H1 (cell line): ENCODE measurements at regions not wholly inside any gene's neighbourhood (a gene's known extent, or its start where the extent isn't known, plus 50 kb on each side); places are given as distances from the start of the nearest gene placed in this dataset.

ENCODE experiments used
- CTCF ChIA-PET: fragments of 300-600 bp; sonication (Branson Sonifier 250); formaldehyde crosslinking; loops from one replicate; lab custom pipeline; 2021; ENCODE audit not compliant: partially characterized antibody; lab: Charles Lee
- POLR2A ChIA-PET: fragments of 300-600 bp; sonication (Branson Sonifier 250); formaldehyde crosslinking; loops from one replicate; lab custom pipeline; 2021; ENCODE audit warnings: inconsistent platforms; ENCODE audit not compliant: partially characterized antibody; lab: Charles Lee
- DNase-seq, 2 experiments: peaks; one replicate each; pipeline versions ENCODE4 v3.0.0 to v3.0.0-alpha.2; 2010 to 2022; ENCODE audit warnings: low spot score in 2 of 2, low read depth in 1 of 2, mixed read lengths in 1 of 2
- FAIRE-seq: peaks from 2 replicates; lab custom pipeline; 2011; peaks lifted over from hg19 to GRCh38; lab: Jason Lieb, UNC
- H2AFZ ChIP-seq: 2 replicates; pipeline ENCODE4 v1.8.1; 2012; ENCODE audit warnings: low read length, inconsistent platforms
- H2AK5ac ChIP-seq: 2 replicates; pipeline ENCODE4 v1.6.1; 2013; ENCODE audit warnings: low read depth, low read length
- H2BK120ac ChIP-seq: replicated peaks from 2 replicates; pipeline ENCODE3; 2013; ENCODE audit warnings: low read depth, low read length, inconsistent platforms
- H2BK12ac ChIP-seq: 2 replicates; pipeline ENCODE4 v1.6.1; 2013; ENCODE audit warnings: low read depth, low read length
- H2BK15ac ChIP-seq: 2 replicates; pipeline ENCODE4 v1.6.1; 2013; ENCODE audit warnings: low read length
- H2BK20ac ChIP-seq: 2 replicates; pipeline ENCODE4 v1.6.1; 2013; ENCODE audit warnings: low read length
- H2BK5ac ChIP-seq: 2 replicates; pipeline ENCODE4 v1.6.1; 2013; ENCODE audit warnings: low read depth, low read length
- H3K14ac ChIP-seq: 2 replicates; pipeline ENCODE4 v1.6.1; 2013; ENCODE audit warnings: inconsistent platforms; ENCODE audit not compliant: insufficient read length
- H3K18ac ChIP-seq: 2 replicates; pipeline ENCODE4 v1.6.1; 2013; ENCODE audit warnings: low read length; ENCODE audit errors: extremely low read depth
- H3K23ac ChIP-seq: 2 replicates; pipeline ENCODE4 v1.6.1; 2013; ENCODE audit warnings: inconsistent platforms; ENCODE audit not compliant: insufficient read length
- H3K23me2 ChIP-seq: 2 replicates; pipeline ENCODE4 v1.6.1; 2013; ENCODE audit warnings: low read depth, low read length
- H3K27ac ChIP-seq: 2 replicates; pipeline ENCODE4 v1.6.1; 2011; ENCODE audit warnings: low read depth, low read length, inconsistent platforms
- H3K27me3 ChIP-seq, 4 experiments: replicated peaks in 1 of 4; 1 replicate in 1 of 4; 2 replicates in 3 of 4; pipeline versions ENCODE4 v1.6.1 to v1.8.1; 2011 to 2013; ENCODE audit warnings: low read length in 3 of 4, mild to moderate bottlenecking in 3 of 4, inconsistent platforms in 2 of 4, mixed read lengths in 2 of 4, moderate library complexity in 1 of 4; ENCODE audit not compliant: control insufficient read depth in 3 of 4, insufficient read depth in 3 of 4; ENCODE audit errors: extremely low read depth in 1 of 4
- H3K36me3 ChIP-seq, 4 experiments: 2 replicates each; pipeline versions ENCODE4 v1.6.1 to v1.8.1; 2011 to 2013; ENCODE audit warnings: mild to moderate bottlenecking in 4 of 4, low read length in 3 of 4, moderate library complexity in 2 of 4, control low read depth in 1 of 4, inconsistent platforms in 1 of 4; ENCODE audit not compliant: insufficient read depth in 4 of 4, control insufficient read depth in 2 of 4
- H3K4ac ChIP-seq: replicated peaks from 2 replicates; pipeline ENCODE3; 2013; ENCODE audit warnings: low read length, low read depth, mixed read lengths, inconsistent platforms; ENCODE audit not compliant: insufficient read length
- H3K4me1 ChIP-seq, 4 experiments: replicated peaks in 1 of 4; 1 replicate in 1 of 4; 2 replicates in 3 of 4; pipeline versions ENCODE4 v1.6.1 to v1.8.1; 2011 to 2013; ENCODE audit warnings: low read length in 3 of 4, inconsistent platforms in 2 of 4, mixed read lengths in 1 of 4; ENCODE audit not compliant: insufficient read depth in 4 of 4, control insufficient read depth in 3 of 4
- H3K4me2 ChIP-seq, 2 experiments: 2 replicates each; pipeline versions ENCODE4 v1.6.1 to v1.8.1; 2011 to 2013; ENCODE audit warnings: low read depth in 2 of 2, low read length in 2 of 2, control low read depth in 1 of 2, inconsistent platforms in 1 of 2, mild to moderate bottlenecking in 1 of 2; ENCODE audit not compliant: insufficient read depth in 1 of 2
- H3K4me3 ChIP-seq, 4 experiments: fragments of 200-600, 300-600 bp in 1 of 4; sonication (generic), shearing (Covaris generic), sonication (Bioruptor Twin) in 1 of 4; 2 replicates each; pipeline versions ENCODE4 v1.5.1 to v1.8.1; 2011 to 2016; ENCODE audit warnings: low read length in 4 of 4, low read depth in 3 of 4, control low read depth in 2 of 4, inconsistent platforms in 2 of 4, mild to moderate bottlenecking in 2 of 4, mixed read lengths in 1 of 4, moderate library complexity in 1 of 4; ENCODE audit not compliant: insufficient read depth in 2 of 4; ENCODE audit errors: extremely low read depth in 1 of 4
- H3K56ac ChIP-seq: replicated peaks from 2 replicates; pipeline ENCODE3; 2013; ENCODE audit warnings: low read depth, mild to moderate bottlenecking, mixed read lengths, low read length, inconsistent platforms; ENCODE audit not compliant: insufficient read length
- H3K79me1 ChIP-seq: 2 replicates; pipeline ENCODE4 v1.6.1; 2013; ENCODE audit warnings: low read depth, low read length, control low read depth
- H3K79me2 ChIP-seq, 2 experiments: 2 replicates each; pipeline versions ENCODE4 v1.6.1 to v1.8.1; 2012 to 2013; ENCODE audit warnings: low read length in 2 of 2, mild to moderate bottlenecking in 2 of 2, inconsistent platforms in 1 of 2; ENCODE audit not compliant: insufficient read depth in 2 of 2, control insufficient read depth in 1 of 2
- H3K9ac ChIP-seq, 4 experiments: replicated peaks in 1 of 4; 1 replicate in 1 of 4; 2 replicates in 3 of 4; pipeline versions ENCODE4 v1.6.1 to v1.8.1; 2011 to 2013; ENCODE audit warnings: low read depth in 3 of 4, low read length in 3 of 4, control low read depth in 2 of 4, mild to moderate bottlenecking in 2 of 4, moderate library complexity in 2 of 4, inconsistent platforms in 1 of 4; ENCODE audit errors: extremely low read depth in 1 of 4
- H3K9me3 ChIP-seq, 2 experiments: 2 replicates each; pipeline versions ENCODE4 v1.6.1 to v1.8.1; 2012 to 2013; ENCODE audit warnings: mild to moderate bottlenecking in 2 of 2, moderate library complexity in 2 of 2, control low read depth in 1 of 2, inconsistent platforms in 1 of 2, low read depth in 1 of 2, low read length in 1 of 2, mixed read lengths in 1 of 2; ENCODE audit not compliant: insufficient read depth in 2 of 2
- H4K20me1 ChIP-seq, 2 experiments: replicated peaks in 1 of 2; 2 replicates each; pipeline versions ENCODE3 to v1.8.1; 2011 to 2013; ENCODE audit warnings: inconsistent platforms in 2 of 2, low read length in 2 of 2, mild to moderate bottlenecking in 1 of 2; ENCODE audit not compliant: insufficient read depth in 2 of 2, control insufficient read depth in 1 of 2
- H4K5ac ChIP-seq: 2 replicates; pipeline ENCODE4 v1.6.1; 2013; ENCODE audit warnings: low read length, low read depth, mixed read lengths, inconsistent platforms; ENCODE audit not compliant: insufficient read length
- H4K8ac ChIP-seq: 2 replicates; pipeline ENCODE4 v1.8.0; 2013; ENCODE audit warnings: mild to moderate bottlenecking, moderate library complexity, low read length, inconsistent platforms; ENCODE audit not compliant: insufficient read depth; ENCODE audit errors: extremely low read depth
- H4K91ac ChIP-seq: replicated peaks from 2 replicates; pipeline ENCODE3; 2013; ENCODE audit warnings: low read length, mixed read lengths, inconsistent platforms; ENCODE audit not compliant: insufficient read length
- BCL11A ChIP-seq, 2 experiments: IDR thresholded peaks; one replicate each; pipeline ENCODE4 v1.6.1; 2011; ENCODE audit warnings: low read depth in 2 of 2, low read length in 2 of 2, mild to moderate bottlenecking in 2 of 2
- CBX5 ChIP-seq: fragments of 300-800, 300-1000 bp; sonication (generic); IDR thresholded peaks from 2 replicates; pipeline ENCODE4 v1.7.1; 2016; ENCODE audit warnings: antibody characterized with exemption, low read length, low read depth
- CEBPB ChIP-seq: IDR thresholded peaks from 2 replicates; pipeline ENCODE4 v1.6.1; 2012; ENCODE audit warnings: low read depth, low read length
- CREB1 ChIP-seq: IDR thresholded peaks from 2 replicates; pipeline ENCODE4 v1.6.1; 2012; ENCODE audit warnings: inconsistent platforms
- E2F6 ChIP-seq: IDR thresholded peaks from 2 replicates; pipeline ENCODE4 v1.6.1; 2012; ENCODE audit warnings: inconsistent platforms
- EP300 ChIP-seq, 2 experiments: IDR thresholded peaks; 1 replicate in 1 of 2; 2 replicates in 1 of 2; pipeline ENCODE4 v1.6.1; 2011 to 2012; ENCODE audit warnings: low read depth in 2 of 2, low read length in 2 of 2, mild to moderate bottlenecking in 2 of 2, borderline replicate concordance in 1 of 2, inconsistent platforms in 1 of 2, moderate library complexity in 1 of 2
- KDM4A ChIP-seq: IDR thresholded peaks from one replicate; pipeline ENCODE4 v1.7.1; 2012; ENCODE audit warnings: low read depth, mild to moderate bottlenecking, moderate library complexity, low read length, inconsistent platforms; ENCODE audit not compliant: severe bottlenecking
- KDM5A ChIP-seq: fragments of 200-600 bp; IDR thresholded peaks from 2 replicates; pipeline ENCODE4 v1.7.1; 2012; ENCODE audit warnings: mild to moderate bottlenecking, low read length, inconsistent platforms, mixed read lengths
- POLR2AphosphoS5 ChIP-seq: IDR thresholded peaks from 2 replicates; pipeline ENCODE4 v1.6.1; 2011; ENCODE audit warnings: low read depth, low read length
- SIRT6 ChIP-seq: IDR thresholded peaks from one replicate; pipeline ENCODE4 v1.7.1; 2012; ENCODE audit warnings: low read length, inconsistent platforms
- SIX5 ChIP-seq: IDR thresholded peaks from 2 replicates; pipeline ENCODE4 v1.6.1; 2011; ENCODE audit warnings: mild to moderate bottlenecking, low read depth, low read length
- SP4 ChIP-seq: IDR thresholded peaks from 2 replicates; pipeline ENCODE4 v1.6.1; 2012; ENCODE audit warnings: low read length, inconsistent platforms
- WGBS, 2 experiments: shearing (Covaris generic) in 1 of 2; methylation state at CpG; one replicate each; pipeline versions ENCODE4 v1.1.6 to v1.1.7; 2013 to 2015; ENCODE audit warnings: low lambda C conversion rate in 2 of 2, mixed read lengths in 2 of 2, inconsistent platforms in 1 of 2, low coverage in 1 of 2, missing lambda C conversion rate in 1 of 2; ENCODE audit not compliant: insufficient replicate concordance in 2 of 2, insufficient coverage in 1 of 2, insufficient read length in 1 of 2; ENCODE audit errors: extremely low coverage in 1 of 2, missing lambda C conversion rate in 1 of 2; 5-methylcytosine and 5-hydroxymethylcytosine counted together

DNA sequence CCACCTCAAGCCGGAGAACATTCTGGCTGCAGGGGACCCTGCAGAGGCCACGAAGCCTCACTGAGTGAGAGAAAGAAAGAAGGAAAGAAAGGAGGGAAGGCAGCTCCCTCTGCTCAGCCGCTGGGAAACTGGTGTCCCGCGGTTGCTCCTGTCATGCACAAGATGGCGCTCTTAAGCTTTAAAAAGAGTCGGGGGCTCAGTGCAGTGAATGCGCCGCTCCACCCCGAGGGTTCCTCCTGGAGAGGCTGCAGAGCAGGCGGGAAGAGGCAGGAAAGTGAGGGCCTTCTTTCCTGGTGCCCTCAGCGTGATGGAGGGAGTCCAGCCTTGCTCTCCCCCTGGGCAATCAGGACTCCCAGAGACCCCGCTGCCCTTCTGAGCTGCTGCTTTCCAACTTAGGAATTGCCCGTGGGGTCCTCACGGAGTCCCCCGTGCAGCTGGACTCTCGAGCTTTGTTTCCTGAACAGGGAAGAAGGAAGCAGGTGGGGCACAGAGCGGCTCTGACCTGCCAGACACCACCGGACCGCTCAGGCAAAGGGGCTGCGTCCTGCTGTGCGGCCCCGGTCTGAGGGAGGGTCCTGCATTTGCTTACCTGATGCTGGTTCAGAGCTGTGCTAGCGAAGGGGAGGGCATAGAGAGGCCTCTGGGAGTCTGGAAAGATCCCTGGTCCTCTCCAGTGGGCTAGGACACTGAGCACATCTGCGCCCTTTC is 141.9 kb upstream of the MKI67 start:
- Histone ChIP-seq H3K18ac (no peak overlapping the region; the same call in 1 of the 2 replicates), H3K79me1 (no peaks in the 10 kb centered on the region), H3K4me1 (peaks cover 0 to 5% (median 0%) of the 10 kb centered on the region in 4 experiments; a peak in 3 of 7 replicates), H3K4me3 (no peak overlapping the region), H3K36me3 (no peaks in the 10 kb centered on the region; a peak in 1 of 8 replicates), H3K79me2 (no peaks in the 10 kb centered on the region), H3K9me3 (no peaks in the 10 kb centered on the region), H3K27ac (no peak overlapping the region), H3K27me3 (no peaks in the 10 kb centered on the region; a peak in 2 of 7 replicates), H4K91ac (no peak overlapping the region), H2BK12ac (peak overlapping the region; percentile 93; the same call in 1 of the 2 replicates), H2AK5ac (no peak overlapping the region), H3K23me2 (no peaks in the 10 kb centered on the region), H3K23ac (no peak overlapping the region), H2BK120ac (no peak overlapping the region), H4K20me1 (no peaks in the 10 kb centered on the region), H3K9ac (no peak overlapping the region), H2BK5ac (no peak overlapping the region), H2BK15ac (peak overlapping the region; percentile 90; the same call in 1 of the 2 replicates), H3K4me2 (no peak overlapping the region; a peak in 1 of 4 replicates), H4K8ac (peak overlapping the region; percentile 87; the same call in 1 of the 2 replicates), H2BK20ac (peak overlapping the region; percentile 55; the same call in 1 of the 2 replicates), H3K56ac (no peak overlapping the region), H3K4ac (no peak overlapping the region), H2AFZ (peak overlapping the region; percentile 98), H4K5ac (no peak overlapping the region), H3K14ac (no peak overlapping the region)
- WGBS, 2 experiments, result 47% methylated on average over 18 of the region's 25 CpGs; no CpG with 5 or more reads in 1 of the 2 experiments
- POLR2A ChIA-PET, result no interaction called here
- peak; percentile 28 for FAIRE-seq
- DNase-seq, result peak; percentile 67 to 85
- CTCF ChIA-PET, result interaction anchor here (0.6 to 2.3 kb wide), 48 partner anchors 8 to 1029 kb away, joined by 3 to 19 read pairs (median 4); no protein-coding TSS in a partner anchor
- no peak for TF ChIP-seq CEBPB
- peak; percentile 84 for TF ChIP-seq E2F6
- TF ChIP-seq POLR2AphosphoS5, result no peak
- TF ChIP-seq KDM5A, result no peak
- TF ChIP-seq SIX5, result no peak
- TF ChIP-seq KDM4A, result no peak
- TF ChIP-seq CBX5, result no peak
- TF ChIP-seq SP4, result no peak
- TF ChIP-seq SIRT6, result no peak
- no peak for TF ChIP-seq BCL11A (IDR thresholded peaks at IDR 0.05; ENCODE audit: low read depth in 2 of 2, low read length in 2 of 2)
- TF ChIP-seq CREB1, result no peak
- TF ChIP-seq EP300 (IDR thresholded peaks at IDR 0.05; ENCODE audit: borderline replicate concordance in 1 of 2, low read depth in 2 of 2, low read length in 2 of 2), result no peak
